T-helper 1 cell treated with Interleukin-12 subunit alpha and Interleukin-12 subunit beta and Interleukin-4 antibody, amounts not matched to agents 30 μg/mL and 1 μg/mL, for 36 hours (primary cell): ENCODE measurements at regions not wholly inside any gene's neighbourhood (a gene's known extent, or its start where the extent isn't known, plus 50 kb on each side); places are given as distances from the start of the nearest gene placed in this dataset.
"Not testable (repeated sequence)": the region's sequence is repeated elsewhere in the genome, so short reads cannot be mapped to it uniquely, and the experiment has no call there.

Source experiments
- H3K27ac Mint-ChIP-seq: one replicate; pipeline ENCODE4 v1.8.0; 2021; ENCODE audit warnings: mild to moderate bottlenecking, mixed read lengths
- H3K27me3 Mint-ChIP-seq: one replicate; pipeline ENCODE4 v1.8.0; 2021; ENCODE audit warnings: low read depth, mixed read lengths
- H3K36me3 Mint-ChIP-seq: one replicate; pipeline ENCODE4 v1.8.0; 2021; ENCODE audit warnings: low read depth, mixed read lengths
- H3K4me1 Mint-ChIP-seq: one replicate; pipeline ENCODE4 v1.8.0; 2021; ENCODE audit warnings: low read depth, mixed read lengths
- H3K4me3 Mint-ChIP-seq: one replicate; pipeline ENCODE4 v1.8.0; 2021; ENCODE audit warnings: mild to moderate bottlenecking, moderate library complexity, mixed read lengths
- H3K9me3 Mint-ChIP-seq: one replicate; pipeline ENCODE4 v1.8.0; 2021; ENCODE audit warnings: mixed read lengths

DNA sequence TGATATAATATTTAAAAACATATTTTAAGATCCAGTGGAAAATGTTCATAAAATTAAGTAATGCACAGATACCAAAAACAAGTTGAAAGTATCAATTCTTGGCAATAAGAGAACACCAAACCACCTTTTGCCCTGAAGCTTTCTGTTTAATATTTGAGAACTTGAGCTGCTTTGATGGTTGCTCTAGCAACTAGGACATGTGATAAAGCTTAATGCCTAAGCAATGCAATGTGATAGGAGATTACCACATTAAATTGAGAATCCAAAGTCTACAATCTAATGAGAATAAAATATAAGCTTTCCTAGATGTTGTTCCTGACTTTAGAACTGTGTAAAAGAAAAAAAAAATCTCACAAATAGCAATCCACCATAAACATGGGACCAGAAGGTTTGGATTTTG, 1367.5 kb upstream of the PCDH9 start:
- Mint-ChIP-seq H3K4me1 (no peaks in the 10 kb centered on the region), H3K9me3 (peaks cover 10% of the 10 kb centered on the region), H3K36me3 (no peaks in the 10 kb centered on the region), H3K27me3 (no peaks in the 10 kb centered on the region), H3K27ac (no peak overlapping the region), H3K4me3 (no peak overlapping the region)

DNA sequence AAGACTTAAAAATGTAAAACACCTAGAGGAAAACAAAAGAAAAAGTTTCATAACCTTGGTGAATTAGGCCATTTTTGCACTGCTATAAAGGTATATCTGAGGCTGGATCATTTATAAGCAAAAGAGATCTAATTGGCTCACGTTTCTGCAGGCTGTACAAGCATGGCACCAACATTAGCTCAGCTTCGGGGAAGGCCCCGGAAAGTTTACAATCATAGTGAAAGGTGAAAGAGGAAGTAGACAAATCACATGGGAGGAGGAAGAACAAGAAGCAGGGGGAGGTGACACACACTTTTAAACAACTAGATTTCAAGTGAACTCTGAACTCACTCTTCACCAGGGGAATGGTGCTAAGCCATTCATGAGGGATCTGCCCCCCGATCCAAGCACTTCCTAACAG, 1358.5 kb upstream of the PCDH9 start:
- Mint-ChIP-seq H3K27ac (no peak overlapping the region), H3K4me3 (no peak overlapping the region), H3K9me3 (no peaks in the 10 kb centered on the region), H3K36me3 (no peaks in the 10 kb centered on the region), H3K27me3 (no peaks in the 10 kb centered on the region), H3K4me1 (no peaks in the 10 kb centered on the region)

DNA sequence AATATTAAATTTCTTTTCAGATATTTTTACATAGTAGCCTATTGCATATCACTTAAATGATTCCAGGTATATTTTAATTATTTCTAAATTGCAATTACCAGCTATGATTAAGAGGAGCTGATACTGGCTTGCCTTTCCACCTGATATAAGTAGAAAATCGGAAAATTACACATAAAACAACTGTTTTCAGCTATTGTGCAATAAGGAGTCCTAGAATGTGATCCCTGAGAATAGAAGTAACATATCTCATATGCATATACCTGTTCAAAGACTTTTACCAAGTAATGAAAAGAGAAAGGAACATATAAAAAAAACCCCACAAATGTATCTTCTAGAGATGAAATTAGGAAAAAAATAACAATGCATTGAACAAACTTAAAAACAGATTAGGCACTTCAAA, 1354.6 kb upstream of the PCDH9 start:
- no peaks in the 10 kb centered on the region for H3K9me3 Mint-ChIP-seq
- no peak overlapping the region for H3K4me3 Mint-ChIP-seq
- no peak overlapping the region for H3K27ac Mint-ChIP-seq
- no peaks in the 10 kb centered on the region for H3K36me3 Mint-ChIP-seq
- H3K4me1 Mint-ChIP-seq: no peaks in the 10 kb centered on the region
- H3K27me3 Mint-ChIP-seq: no peaks in the 10 kb centered on the region

DNA sequence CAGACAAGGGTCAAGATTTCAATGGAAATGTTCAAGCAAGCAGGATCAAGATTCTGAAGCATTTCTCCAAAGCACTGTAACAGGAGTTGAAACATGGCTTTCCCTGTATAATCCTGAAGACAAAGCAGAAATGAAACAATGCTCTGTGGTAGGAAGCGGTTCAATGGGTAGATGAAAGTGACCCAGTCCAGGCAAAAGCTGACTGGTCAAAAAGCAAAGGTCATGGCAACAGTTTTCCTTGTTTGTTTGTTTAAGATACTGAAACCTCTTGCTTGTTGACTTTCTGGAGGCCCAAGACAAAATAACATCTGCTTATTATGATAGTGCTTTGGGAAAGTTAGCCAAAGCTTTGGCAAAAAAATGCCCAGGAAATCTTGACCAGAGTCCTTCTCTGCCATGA, 1343.9 kb upstream of the PCDH9 start:
- Mint-ChIP-seq H3K4me3 (no peak overlapping the region), H3K27ac (no peak overlapping the region), H3K27me3 (no peaks in the 10 kb centered on the region), H3K36me3 (no peaks in the 10 kb centered on the region), H3K9me3 (peaks cover 15% of the 10 kb centered on the region), H3K4me1 (no peaks in the 10 kb centered on the region)

DNA sequence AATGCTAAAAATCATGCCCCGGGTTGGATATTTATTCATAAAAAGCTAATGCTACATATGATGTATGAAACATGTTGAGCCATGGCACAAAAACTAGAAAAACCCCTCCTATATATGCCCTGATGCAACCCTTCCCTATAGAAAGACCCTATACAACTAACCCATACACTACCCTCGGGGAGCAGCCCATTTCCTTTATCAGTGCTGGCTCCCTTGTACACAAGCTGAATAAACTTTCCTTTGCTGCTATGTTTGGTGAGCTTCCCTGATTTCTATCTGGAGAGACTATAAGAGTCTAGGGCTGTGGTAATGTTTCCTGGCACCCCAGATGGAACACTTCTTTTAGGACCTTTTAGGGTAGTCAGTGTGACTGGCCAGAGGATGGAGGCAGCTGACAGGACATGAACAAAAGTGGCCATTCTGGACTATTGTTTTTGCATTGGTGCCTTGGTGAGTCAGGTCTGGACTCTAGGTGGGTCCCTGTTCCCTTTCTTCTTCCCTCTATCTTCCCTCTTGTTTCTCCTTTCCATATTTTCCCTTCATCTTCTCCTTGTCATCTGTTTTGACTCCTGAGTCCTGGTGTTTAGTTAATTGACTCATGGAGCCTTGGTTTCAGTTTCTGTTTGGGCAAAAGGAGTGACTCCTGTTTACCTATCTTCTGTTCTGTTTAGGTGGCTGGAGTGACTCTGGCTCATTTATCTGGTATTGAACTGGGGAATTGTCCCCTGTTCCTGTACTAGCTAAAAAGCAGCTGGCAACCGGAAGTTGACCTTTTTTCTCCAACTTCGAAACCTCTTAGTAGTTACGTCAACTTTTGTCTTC, 1321.8 kb upstream of the PCDH9 start:
- H3K27me3 Mint-ChIP-seq: no peaks in the 10 kb centered on the region
- no peaks in the 10 kb centered on the region for H3K4me1 Mint-ChIP-seq
- no peaks in the 10 kb centered on the region for H3K36me3 Mint-ChIP-seq
- peaks cover 22% of the 10 kb centered on the region for H3K9me3 Mint-ChIP-seq
- H3K27ac Mint-ChIP-seq: no peak overlapping the region
- no peak overlapping the region for H3K4me3 Mint-ChIP-seq

DNA sequence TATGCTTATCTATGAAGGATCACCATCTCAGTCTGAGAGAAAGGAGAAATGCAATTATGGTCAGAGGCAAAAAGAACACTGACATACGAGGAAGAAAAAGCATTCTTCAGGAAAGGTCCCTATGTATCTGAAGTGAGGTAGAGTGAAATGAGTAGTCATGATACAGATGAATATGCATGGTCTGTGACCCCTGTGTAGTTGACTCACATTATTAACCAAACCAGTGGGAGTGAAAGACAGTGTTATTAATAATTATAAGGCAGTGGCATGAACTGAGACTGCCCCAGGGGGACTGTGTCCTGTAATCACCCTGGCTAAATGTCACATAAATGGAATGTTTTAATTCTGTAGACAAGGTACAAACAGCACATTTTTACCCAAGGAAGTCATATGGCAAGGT, 1320.2 kb upstream of the PCDH9 start:
- Mint-ChIP-seq H3K36me3 (no peaks in the 10 kb centered on the region), H3K4me3 (no peak overlapping the region), H3K9me3 (peaks cover 21% of the 10 kb centered on the region), H3K4me1 (no peaks in the 10 kb centered on the region), H3K27me3 (no peaks in the 10 kb centered on the region), H3K27ac (no peak overlapping the region)

DNA sequence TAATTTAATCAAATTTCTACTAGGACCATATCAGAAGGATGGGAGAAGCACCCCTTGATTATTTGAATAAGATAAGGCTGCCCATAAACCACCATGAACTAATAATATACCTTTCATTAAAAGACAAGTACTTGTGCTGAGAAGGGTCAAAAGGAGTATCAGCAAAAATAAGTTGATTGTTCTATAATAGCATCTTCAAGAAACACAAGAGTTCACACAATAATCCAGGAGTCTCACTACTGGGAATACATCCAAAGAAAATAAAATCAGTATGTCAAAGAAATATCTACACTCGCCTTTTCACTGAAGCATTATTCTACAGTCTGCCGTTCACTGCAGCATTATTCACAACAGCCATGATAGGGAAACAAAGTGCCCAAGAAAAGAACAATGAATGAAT, 1310.1 kb upstream of the PCDH9 start:
- H3K27me3 Mint-ChIP-seq: no peaks in the 10 kb centered on the region

DNA sequence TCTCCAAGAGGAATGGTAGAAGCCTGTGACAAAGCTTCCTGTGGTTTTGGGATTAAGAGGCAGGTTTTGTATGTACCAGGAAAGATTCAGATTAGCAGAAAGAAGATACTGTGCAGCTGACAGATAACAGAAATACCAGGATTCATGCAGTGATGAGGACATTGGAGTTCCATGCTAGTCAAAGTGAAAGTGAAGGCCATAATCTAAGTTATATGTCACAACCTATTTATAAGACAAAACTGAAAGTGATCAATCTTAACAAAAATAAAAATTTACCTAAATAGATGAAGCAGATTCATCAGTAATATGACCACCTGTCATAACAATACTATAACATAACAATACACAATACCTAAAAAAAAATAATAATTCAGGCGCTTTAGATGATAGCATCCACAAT, 1305.2 kb upstream of the PCDH9 start:
- Mint-ChIP-seq H3K27ac (no peak overlapping the region), H3K27me3 (no peaks in the 10 kb centered on the region), H3K4me1 (no peaks in the 10 kb centered on the region), H3K4me3 (no peak overlapping the region), H3K9me3 (peaks cover 19% of the 10 kb centered on the region), H3K36me3 (no peaks in the 10 kb centered on the region)

More for the DNA sequence above, 1310.1 kb upstream of the PCDH9 start:
- H3K9me3 Mint-ChIP-seq: peaks cover 7% of the 10 kb centered on the region
- H3K4me3 Mint-ChIP-seq: no peak overlapping the region
- no peaks in the 10 kb centered on the region for H3K36me3 Mint-ChIP-seq
- no peaks in the 10 kb centered on the region for H3K4me1 Mint-ChIP-seq
- no peak overlapping the region for H3K27ac Mint-ChIP-seq

DNA sequence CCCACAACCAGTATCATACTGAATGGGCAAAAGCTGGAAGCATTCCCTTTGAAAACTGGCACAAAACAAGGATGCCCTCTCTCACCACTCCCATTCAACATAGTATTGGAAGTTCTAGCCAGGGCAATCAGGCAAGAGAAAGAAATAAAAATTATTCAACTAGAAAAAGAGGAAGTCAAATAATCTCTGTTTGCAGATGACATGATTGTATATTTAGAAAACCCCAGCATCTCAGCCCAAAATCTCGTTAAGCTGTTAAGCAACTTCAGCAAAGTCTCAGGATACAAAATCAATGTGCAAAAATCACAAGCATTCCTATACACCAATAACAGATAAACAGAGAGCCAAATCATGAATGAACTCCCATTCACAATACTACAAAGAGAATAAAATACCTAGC, 1297.0 kb upstream of the PCDH9 start:
- H3K36me3 Mint-ChIP-seq, H3K27ac Mint-ChIP-seq, H3K27me3 Mint-ChIP-seq, H3K4me1 Mint-ChIP-seq, H3K4me3 Mint-ChIP-seq: not testable (repeated sequence)
- H3K9me3 Mint-ChIP-seq: peaks cover 36% of the 10 kb centered on the region

DNA sequence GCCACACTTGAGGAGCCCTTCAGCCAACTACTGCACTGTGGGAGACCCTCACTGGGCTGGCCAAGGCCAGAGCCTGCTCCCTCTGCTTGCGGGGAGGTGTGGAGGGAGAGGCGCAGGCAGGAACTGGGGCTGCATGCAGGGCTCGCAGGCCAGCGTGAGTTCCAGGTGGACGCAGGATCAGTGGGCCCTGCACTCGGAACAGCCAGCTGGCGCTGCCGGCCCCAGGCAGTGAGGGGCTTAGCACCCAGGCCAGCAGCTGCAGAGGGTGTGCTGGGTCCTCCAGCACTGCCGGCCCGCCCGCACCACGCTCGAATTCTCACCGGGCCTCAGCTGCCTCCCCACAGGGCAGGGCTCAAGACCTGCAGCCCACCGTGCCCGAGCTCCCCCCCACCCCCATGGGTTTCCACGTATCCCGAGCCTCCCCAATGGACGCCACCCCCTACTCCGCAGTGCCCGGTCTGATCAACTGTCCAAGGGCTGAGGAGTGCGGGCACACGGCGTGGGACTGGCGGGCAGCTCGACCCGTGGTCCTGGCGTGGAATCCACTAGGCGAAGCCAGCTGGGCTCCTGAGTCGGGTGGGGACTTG, 1293.8 kb upstream of the PCDH9 start:
- Mint-ChIP-seq H3K4me3 (no peak overlapping the region), H3K9me3 (peaks cover 39% of the 10 kb centered on the region), H3K36me3 (peaks cover 1% of the 10 kb centered on the region), H3K4me1 (no peaks in the 10 kb centered on the region), H3K27ac (no peak overlapping the region), H3K27me3 (no peaks in the 10 kb centered on the region)

DNA sequence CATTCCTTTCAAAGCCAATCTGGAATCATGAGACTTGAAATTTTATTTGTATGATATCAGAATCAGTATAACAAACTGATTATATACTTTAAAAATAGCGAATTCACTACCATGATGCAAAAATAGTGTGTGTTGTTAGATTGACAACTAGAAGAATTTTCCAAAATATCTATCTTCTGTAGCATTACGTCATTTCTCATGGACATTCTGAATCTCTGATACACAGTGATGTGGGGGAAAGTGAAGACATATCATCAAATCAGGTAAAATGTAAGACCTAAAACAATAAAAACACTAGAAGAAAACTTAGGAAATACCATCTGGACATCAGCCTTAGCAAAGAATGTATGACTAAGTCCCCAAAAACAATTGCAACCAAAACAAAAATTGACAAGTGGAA, 1292.0 kb upstream of the PCDH9 start:
- H3K9me3 Mint-ChIP-seq: peaks cover 30% of the 10 kb centered on the region
- H3K27ac Mint-ChIP-seq: no peak overlapping the region
- peaks cover 1% of the 10 kb centered on the region for H3K36me3 Mint-ChIP-seq
- H3K4me3 Mint-ChIP-seq: no peak overlapping the region
- H3K4me1 Mint-ChIP-seq: no peaks in the 10 kb centered on the region
- H3K27me3 Mint-ChIP-seq: no peaks in the 10 kb centered on the region

DNA sequence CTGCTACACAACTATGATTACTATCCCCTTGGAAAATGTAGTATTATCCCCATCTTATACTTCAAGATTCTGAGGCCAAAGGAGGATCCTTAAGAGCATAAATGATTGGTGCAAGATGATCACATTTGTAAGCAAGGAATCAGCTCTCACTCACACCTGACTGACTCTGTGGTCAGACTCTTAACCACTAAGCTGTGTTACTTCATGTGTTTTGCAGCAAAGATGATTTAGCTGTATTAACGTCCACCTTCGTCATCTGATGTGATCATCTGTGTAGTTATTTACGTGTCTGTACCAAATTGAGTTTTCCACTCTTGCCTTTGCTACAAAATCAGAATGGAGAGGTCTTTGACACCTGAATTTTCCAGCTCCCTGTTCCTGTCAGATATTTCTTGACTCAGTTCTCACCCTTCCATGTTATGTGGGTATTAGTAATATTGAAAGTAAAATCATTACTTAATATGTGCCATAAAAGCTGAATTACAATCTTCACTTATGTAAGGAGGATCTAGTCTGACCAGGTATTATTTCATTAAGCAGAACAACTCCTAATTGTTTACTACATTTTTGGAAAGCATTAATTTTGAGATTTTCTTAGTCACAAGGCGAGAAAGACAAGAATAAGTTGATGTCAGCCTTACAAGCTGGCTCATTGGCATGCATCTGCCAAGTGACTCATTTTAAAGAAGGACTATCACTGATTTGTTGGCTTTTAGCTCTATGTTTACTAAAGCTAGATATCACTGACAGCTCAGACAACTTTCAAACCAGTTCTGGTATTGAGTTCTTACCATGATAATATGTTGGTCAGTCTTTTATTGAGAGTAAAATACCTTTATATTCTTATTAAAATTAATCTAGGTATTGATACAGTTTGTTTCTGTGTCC, 1279.8 kb upstream of the PCDH9 start:
- H3K4me3 Mint-ChIP-seq: no peak overlapping the region
- no peak overlapping the region for H3K27ac Mint-ChIP-seq
- no peaks in the 10 kb centered on the region for H3K36me3 Mint-ChIP-seq
- H3K4me1 Mint-ChIP-seq: no peaks in the 10 kb centered on the region
- H3K9me3 Mint-ChIP-seq: peaks cover 6% of the 10 kb centered on the region
- H3K27me3 Mint-ChIP-seq: no peaks in the 10 kb centered on the region

DNA sequence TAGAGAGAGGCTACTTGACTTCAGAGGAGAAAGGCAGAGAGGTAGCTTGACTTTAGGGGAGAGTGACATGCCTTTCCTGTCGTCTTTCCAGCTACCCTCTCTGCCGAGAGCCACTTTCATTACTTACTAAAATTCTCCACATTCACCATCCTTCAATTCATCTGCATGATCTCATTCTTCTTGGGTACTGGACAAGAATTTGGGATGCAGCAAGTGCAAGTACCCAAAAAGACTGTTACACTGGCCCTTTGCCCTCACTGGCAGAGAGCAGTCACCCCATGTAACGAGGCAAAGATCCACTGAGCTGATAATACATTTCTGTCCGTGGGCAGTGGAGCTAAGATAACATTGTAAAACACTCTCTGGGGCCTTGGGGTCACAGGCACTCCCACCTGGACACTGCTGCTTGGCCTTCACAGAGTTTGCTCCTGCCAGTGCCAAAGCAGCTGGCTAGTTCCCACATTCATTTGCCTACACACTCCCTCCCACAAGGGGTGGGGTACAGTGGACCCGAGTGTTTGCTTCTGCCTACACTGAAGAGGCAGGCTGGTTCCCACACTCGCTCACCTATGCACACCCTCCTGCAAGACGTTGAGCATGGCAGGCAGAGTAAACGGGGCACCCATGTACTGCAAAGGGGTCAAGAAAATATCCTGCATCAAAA, 1276.9 kb upstream of the PCDH9 start:
- no peak overlapping the region for H3K27ac Mint-ChIP-seq
- no peaks in the 10 kb centered on the region for H3K9me3 Mint-ChIP-seq
- H3K36me3 Mint-ChIP-seq: no peaks in the 10 kb centered on the region
- no peaks in the 10 kb centered on the region for H3K4me1 Mint-ChIP-seq
- H3K4me3 Mint-ChIP-seq: no peak overlapping the region
- no peaks in the 10 kb centered on the region for H3K27me3 Mint-ChIP-seq

DNA sequence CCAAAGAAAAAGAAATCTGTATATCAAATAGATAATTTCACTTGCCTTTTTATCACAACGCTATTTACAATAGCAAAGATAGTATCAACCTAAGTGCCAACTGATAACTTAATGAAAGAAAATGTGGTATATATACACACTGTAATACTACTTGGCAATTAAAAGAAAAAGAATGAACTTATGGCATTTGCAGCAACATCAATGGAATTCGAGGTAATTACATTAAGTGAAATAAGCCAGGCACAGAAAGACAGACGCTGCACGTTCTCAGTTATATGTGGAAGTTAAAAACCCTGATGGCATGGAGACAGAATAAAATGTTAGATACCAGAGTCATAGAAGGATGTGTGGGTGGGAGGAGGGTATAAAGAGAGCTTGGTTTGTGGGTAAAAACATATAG, 1260.5 kb upstream of the PCDH9 start:
- Mint-ChIP-seq H3K9me3 (peaks cover 4% of the 10 kb centered on the region), H3K4me1 (no peaks in the 10 kb centered on the region), H3K27me3 (no peaks in the 10 kb centered on the region), H3K27ac (no peak overlapping the region), H3K36me3 (no peaks in the 10 kb centered on the region), H3K4me3 (no peak overlapping the region)
